Peyer's patch (tissue), 4 donors: ENCODE measurements at regions not wholly inside any gene's neighbourhood (a gene's known extent, or its start where the extent isn't known, plus 50 kb on each side); places are given as distances from the start of the nearest gene placed in this dataset.
"Not testable (repeated sequence)": the region's sequence is repeated elsewhere in the genome, so short reads cannot be mapped to it uniquely, and the experiment has no call there.

Source experiments
- DNase-seq, 3 donors: peaks; one replicate each; pipeline ENCODE4 v3.0.0-alpha.2; 2017 to 2019
- H3K27ac ChIP-seq, 4 donors: fragments of 200-600 bp; sonication (generic); one replicate each; pipeline ENCODE4 v1.5.1; 2016 to 2019
- H3K27me3 ChIP-seq, 2 donors: fragments of 200-600 bp; sonication (generic); one replicate each; pipeline ENCODE4 v1.5.1; 2019
- H3K36me3 ChIP-seq, 3 donors: fragments of 200-600 bp; sonication (generic); one replicate each; pipeline ENCODE4 v1.5.1; 2016 to 2019
- H3K4me1 ChIP-seq, 4 donors: fragments of 200-600 bp; sonication (generic); one replicate each; pipeline ENCODE4 v1.5.1; 2016 to 2019
- H3K4me3 ChIP-seq, 4 donors: fragments of 200-600 bp; sonication (generic); 1 replicate in 3 of 4; 2 replicates in 1 of 4; pipeline ENCODE4 v1.5.1; 2016 to 2019; ENCODE audit warnings: mild to moderate bottlenecking in 1 of 4
- H3K9me3 ChIP-seq, 4 donors: fragments of 200-600 bp; sonication (generic); one replicate each; pipeline ENCODE4 v1.5.1; 2016 to 2019; ENCODE audit warnings: mild to moderate bottlenecking in 1 of 4
- CTCF ChIP-seq, 6 experiments: fragments of 450-650 bp in 4 of 6; fragments of 200-600 bp in 2 of 6; sonication (generic) in 1 of 6; IDR thresholded peaks; one replicate each; pipeline ENCODE4 v1.5.1; 2017 to 2019; ENCODE audit warnings: antibody characterized with exemption in 6 of 6, mild to moderate bottlenecking in 3 of 6, moderate library complexity in 1 of 6
- POLR2A ChIP-seq, 2 donors: fragments of 450-650 bp; IDR thresholded peaks; one replicate each; pipeline ENCODE4 v1.5.1; 2017; ENCODE audit warnings: antibody characterized with exemption in 2 of 2, mild to moderate bottlenecking in 2 of 2, moderate library complexity in 2 of 2

- Histone ChIP-seq H3K4me3 (no peak overlapping the region), H3K27ac (no peak overlapping the region), H3K36me3 (no peaks in the 10 kb centered on the region), H3K27me3 (no peaks in the 10 kb centered on the region), H3K4me1 (no peaks in the 10 kb centered on the region), H3K9me3 (no peaks in the 10 kb centered on the region)
- no peak for DNase-seq
- no peak for TF ChIP-seq CTCF (IDR thresholded peaks at IDR 0.05)
- TF ChIP-seq POLR2A (IDR thresholded peaks at IDR 0.05): no peak
Measured at GRCh38 chr12:41661141-41661765, 473.1 kb downstream of the PDZRN4 start.

GRCh38 chr12:41656454-41656853, 468.3 kb downstream of the PDZRN4 start:
- no peaks in the 10 kb centered on the region for H3K4me1 ChIP-seq
- H3K4me3 ChIP-seq: no peak overlapping the region
- no peaks in the 10 kb centered on the region for H3K27me3 ChIP-seq
- TF ChIP-seq POLR2A (IDR thresholded peaks at IDR 0.05) (no peak), CTCF (IDR thresholded peaks at IDR 0.05) (no peak)
- H3K27ac ChIP-seq: no peak overlapping the region
- H3K9me3 ChIP-seq: no peaks in the 10 kb centered on the region
- no peak for DNase-seq
- H3K36me3 ChIP-seq: no peaks in the 10 kb centered on the region

- Histone ChIP-seq H3K36me3 (no peaks in the 10 kb centered on the region), H3K27ac (no peak overlapping the region), H3K4me3 (no peak overlapping the region), H3K9me3 (no peaks in the 10 kb centered on the region), H3K27me3 (no peaks in the 10 kb centered on the region), H3K4me1 (no peaks in the 10 kb centered on the region)
- no peak for DNase-seq
- TF ChIP-seq CTCF (IDR thresholded peaks at IDR 0.05) (no peak), POLR2A (IDR thresholded peaks at IDR 0.05) (no peak)
Measured at GRCh38 chr12:41653386-41654326, 465.5 kb downstream of the PDZRN4 start.

- H3K9me3 ChIP-seq: no peaks in the 10 kb centered on the region
- no peak for TF ChIP-seq CTCF (IDR thresholded peaks at IDR 0.05)
- TF ChIP-seq POLR2A (IDR thresholded peaks at IDR 0.05): no peak
Measured at GRCh38 chr12:41652981-41653380, 464.9 kb downstream of the PDZRN4 start.

GRCh38 chr12:41645624-41646023, 457.5 kb downstream of the PDZRN4 start:
- Histone ChIP-seq H3K4me3 (no peak overlapping the region), H3K27ac (no peak overlapping the region), H3K9me3 (no peaks in the 10 kb centered on the region), H3K4me1 (no peaks in the 10 kb centered on the region), H3K36me3 (no peaks in the 10 kb centered on the region), H3K27me3 (no peaks in the 10 kb centered on the region)
- DNase-seq: no peak
- TF ChIP-seq CTCF (IDR thresholded peaks at IDR 0.05): no peak
- TF ChIP-seq POLR2A (IDR thresholded peaks at IDR 0.05): no peak

More at GRCh38 chr12:41652981-41653380, 464.9 kb downstream of the PDZRN4 start:
- Histone ChIP-seq H3K36me3 (no peaks in the 10 kb centered on the region), H3K27me3 (no peaks in the 10 kb centered on the region), H3K27ac (no peak overlapping the region), H3K4me1 (no peaks in the 10 kb centered on the region), H3K4me3 (no peak overlapping the region)
- no peak for DNase-seq

GRCh38 chr12:41642808-41643207, 454.7 kb downstream of the PDZRN4 start:
- H3K4me1 ChIP-seq, H3K9me3 ChIP-seq, DNase-seq, H3K4me3 ChIP-seq, H3K36me3 ChIP-seq, H3K27ac ChIP-seq, H3K27me3 ChIP-seq: not testable (repeated sequence)
